ENCODE measurements at regions not wholly inside any gene's neighbourhood (a gene's known extent, or its start where the extent isn't known, plus 50 kb on each side); places are given as distances from the start of the nearest gene placed in this dataset.

- no peak for DNase-seq
Measured at GRCh38 chr2:126831234-126832005, 67.3 kb upstream of the TEX51 start.

- no peak for DNase-seq
Measured at GRCh38 chr2:126832014-126832413, 66.7 kb upstream of the TEX51 start.

- DNase-seq: no peak
Measured at GRCh38 chr2:126832757-126833156, 65.9 kb upstream of the TEX51 start.

- no peak for DNase-seq
Measured at GRCh38 chr2:126834006-126834659, 64.6 kb upstream of the TEX51 start.

GRCh38 chr2:126835261-126835660 lies 63.4 kb upstream of the TEX51 start:
- no peak for DNase-seq

- no peak for DNase-seq
Measured at GRCh38 chr2:126835831-126836230, 62.9 kb upstream of the TEX51 start.

- DNase-seq: no peak
Measured at GRCh38 chr2:126836761-126837679, 61.7 kb upstream of the TEX51 start.

GRCh38 chr2:126837966-126838715 lies 60.5 kb upstream of the TEX51 start:
- no peak for DNase-seq

- no peak for DNase-seq
Measured at GRCh38 chr2:126838716-126838985, 60.0 kb upstream of the TEX51 start.

GRCh38 chr2:126839796-126840195 lies 58.9 kb upstream of the TEX51 start:
- DNase-seq: no peak

- DNase-seq: no peak
Measured at GRCh38 chr2:126843081-126843480, 55.6 kb upstream of the TEX51 start.

GRCh38 chr2:126846241-126846640 lies 52.4 kb upstream of the TEX51 start:
- DNase-seq: no peak
